H9 (cell line): ENCODE measurements at regions not wholly inside any gene's neighbourhood (a gene's known extent, or its start where the extent isn't known, plus 50 kb on each side); places are given as distances from the start of the nearest gene placed in this dataset.

Experiments
- DNase-seq: peaks from one replicate; pipeline ENCODE4 v3.0.0-alpha.2; 2017
- H2AFZ ChIP-seq: one replicate; pipeline ENCODE4 v1.6.1; 2013; ENCODE audit warnings: mild to moderate bottlenecking, low read length, control low read depth, moderate library complexity
- H2AK5ac ChIP-seq: 2 replicates; pipeline ENCODE4 v1.6.1; 2013; ENCODE audit warnings: low read length, control low read depth, mixed read lengths; ENCODE audit not compliant: insufficient read length
- H2BK120ac ChIP-seq: one replicate; pipeline ENCODE4 v1.6.1; 2013; ENCODE audit warnings: low read depth, mild to moderate bottlenecking, low read length, control low read depth, inconsistent platforms; ENCODE audit not compliant: poor library complexity, severe bottlenecking
- H2BK12ac ChIP-seq: 2 replicates; pipeline ENCODE4 v1.6.1; 2013; ENCODE audit warnings: low read length, control low read depth, mixed read lengths, low read depth; ENCODE audit not compliant: insufficient read length
- H2BK15ac ChIP-seq: 2 replicates; pipeline ENCODE4 v1.6.1; 2013; ENCODE audit warnings: low read depth, low read length, control low read depth
- H2BK20ac ChIP-seq: one replicate; pipeline ENCODE4 v1.6.1; 2013; ENCODE audit warnings: low read depth, mild to moderate bottlenecking, low read length, control low read depth, inconsistent platforms; ENCODE audit not compliant: poor library complexity, severe bottlenecking
- H2BK5ac ChIP-seq: 2 replicates; pipeline ENCODE4 v1.6.1; 2013; ENCODE audit warnings: low read length, control low read depth, mixed read lengths; ENCODE audit not compliant: insufficient read length
- H3K14ac ChIP-seq: 2 replicates; pipeline ENCODE4 v1.6.1; 2013; ENCODE audit warnings: low read length, control low read depth; ENCODE audit not compliant: insufficient read depth
- H3K18ac ChIP-seq: 2 replicates; pipeline ENCODE4 v1.6.1; 2013; ENCODE audit warnings: low read depth, mild to moderate bottlenecking, mixed read lengths, low read length, control low read depth; ENCODE audit not compliant: insufficient read length
- H3K23ac ChIP-seq: 2 replicates; pipeline ENCODE4 v1.6.1; 2013; ENCODE audit warnings: low read length, control low read depth, mixed read lengths, low read depth; ENCODE audit not compliant: insufficient read length
- H3K23me2 ChIP-seq: 2 replicates; pipeline ENCODE4 v1.6.1; 2013; ENCODE audit warnings: low read depth, mild to moderate bottlenecking, mixed read lengths, low read length, control low read depth; ENCODE audit not compliant: insufficient read length, poor library complexity, severe bottlenecking
- H3K27ac ChIP-seq: 2 replicates; pipeline ENCODE4 v1.5.1; 2013; ENCODE audit warnings: low read length, control low read depth, mixed read lengths, low read depth; ENCODE audit not compliant: insufficient read length
- H3K27me3 ChIP-seq: 2 replicates; pipeline ENCODE4 v1.6.1; 2013; ENCODE audit warnings: low read length, control low read depth, inconsistent platforms; ENCODE audit not compliant: insufficient read depth
- H3K4ac ChIP-seq: 2 replicates; pipeline ENCODE4 v1.6.1; 2013; ENCODE audit warnings: low read depth, mild to moderate bottlenecking, control low read depth, inconsistent platforms, low read length, moderate library complexity
- H3K4me1 ChIP-seq: 2 replicates; pipeline ENCODE4 v1.6.1; 2013; ENCODE audit warnings: low read length, control low read depth, inconsistent platforms; ENCODE audit not compliant: insufficient read depth
- H3K4me2 ChIP-seq: 2 replicates; pipeline ENCODE4 v1.6.1; 2013; ENCODE audit warnings: low read length, control low read depth, mixed read lengths; ENCODE audit not compliant: insufficient read length, insufficient read depth
- H3K56ac ChIP-seq: 2 replicates; pipeline ENCODE4 v1.6.1; 2013; ENCODE audit warnings: low read depth, mild to moderate bottlenecking, mixed read lengths, low read length, control low read depth; ENCODE audit not compliant: insufficient read length
- H3K79me1 ChIP-seq: 2 replicates; pipeline ENCODE4 v1.6.1; 2013; ENCODE audit warnings: low read depth, mild to moderate bottlenecking, moderate library complexity, low read length, control low read depth, inconsistent platforms; ENCODE audit not compliant: insufficient read depth, poor library complexity, severe bottlenecking
- H3K79me2 ChIP-seq: 2 replicates; pipeline ENCODE4 v1.6.1; 2013; ENCODE audit warnings: low read length, control low read depth, inconsistent platforms; ENCODE audit not compliant: insufficient read depth
- H3K9ac ChIP-seq: 2 replicates; pipeline ENCODE4 v1.6.1; 2013; ENCODE audit warnings: low read length, control low read depth, mixed read lengths; ENCODE audit not compliant: insufficient read length; ENCODE audit errors: extremely low read depth
- H3K9me3 ChIP-seq: one replicate; pipeline ENCODE4 v1.6.1; 2013; ENCODE audit warnings: low read depth, low read length, inconsistent platforms; ENCODE audit not compliant: control insufficient read depth
- H3T11ph ChIP-seq: one replicate; pipeline ENCODE4 v1.6.1; 2013; ENCODE audit warnings: mild to moderate bottlenecking, low read length, control low read depth, inconsistent platforms
- H4K20me1 ChIP-seq: one replicate; pipeline ENCODE4 v1.6.1; 2013; ENCODE audit not compliant: control insufficient read depth, insufficient read length, insufficient read depth
- H4K5ac ChIP-seq: 2 replicates; pipeline ENCODE4 v1.6.1; 2013; ENCODE audit warnings: low read depth, mild to moderate bottlenecking, mixed read lengths, low read length, control low read depth; ENCODE audit not compliant: insufficient read length
- H4K8ac ChIP-seq: replicated peaks from 2 replicates; pipeline ENCODE4 v1.6.1; 2013; ENCODE audit warnings: low read length, control low read depth, mixed read lengths, low read depth; ENCODE audit not compliant: insufficient read length
- H4K91ac ChIP-seq: 2 replicates; pipeline ENCODE4 v1.6.1; 2013; ENCODE audit warnings: low read depth, mild to moderate bottlenecking, moderate library complexity, mixed read lengths, low read length, control low read depth; ENCODE audit not compliant: insufficient read length
- H3K27ac Mint-ChIP-seq, 3 experiments: 2 replicates in 2 of 3; 3 replicates in 1 of 3; pipeline ENCODE4 v1.8.0; 2020 to 2021; ENCODE audit warnings: mixed read lengths in 3 of 3, mild to moderate bottlenecking in 1 of 3, moderate library complexity in 1 of 3
- H3K27me3 Mint-ChIP-seq: 2 replicates; pipeline ENCODE4 v1.8.0; 2021; ENCODE audit warnings: low read depth, mild to moderate bottlenecking, moderate library complexity, mixed read lengths
- H3K36me3 Mint-ChIP-seq, 3 experiments: 2 replicates in 2 of 3; 3 replicates in 1 of 3; pipeline ENCODE4 v1.8.0; 2020 to 2021; ENCODE audit warnings: low read depth in 3 of 3, mixed read lengths in 3 of 3; ENCODE audit not compliant: insufficient read depth in 1 of 3
- H3K4me1 Mint-ChIP-seq, 2 experiments: 2 replicates each; pipeline ENCODE4 v1.8.0; 2020; ENCODE audit warnings: mixed read lengths in 2 of 2
- H3K4me3 Mint-ChIP-seq, 2 experiments: 2 replicates in 1 of 2; 3 replicates in 1 of 2; pipeline ENCODE4 v1.8.0; 2020 to 2021; ENCODE audit warnings: mild to moderate bottlenecking in 2 of 2, mixed read lengths in 2 of 2, moderate library complexity in 1 of 2
- H3K9me3 Mint-ChIP-seq, 2 experiments: 2 replicates in 1 of 2; 3 replicates in 1 of 2; pipeline ENCODE4 v1.8.0; 2020; ENCODE audit warnings: mild to moderate bottlenecking in 2 of 2, mixed read lengths in 2 of 2, moderate library complexity in 1 of 2
- WGBS: extraction: QIAGEN DNeasy Blood & Tissue Kit; methylation state at CpG from one replicate; pipeline ENCODE4 v1.1.7; 2013; ENCODE audit warnings: missing lambda C conversion rate, low lambda C conversion rate, mixed read lengths; ENCODE audit not compliant: insufficient read length; ENCODE audit errors: extremely low coverage; 5-methylcytosine and 5-hydroxymethylcytosine counted together
- TF ChIP-seq, protein P1 (sequence below): fragments of 200-600 bp; sonication (generic); conservative IDR thresholded peaks from 3 replicates; pipeline ENCODE4 v1.8.0; 2021; ENCODE audit warnings: antibody characterized with exemption, mild to moderate bottlenecking

DNA sequence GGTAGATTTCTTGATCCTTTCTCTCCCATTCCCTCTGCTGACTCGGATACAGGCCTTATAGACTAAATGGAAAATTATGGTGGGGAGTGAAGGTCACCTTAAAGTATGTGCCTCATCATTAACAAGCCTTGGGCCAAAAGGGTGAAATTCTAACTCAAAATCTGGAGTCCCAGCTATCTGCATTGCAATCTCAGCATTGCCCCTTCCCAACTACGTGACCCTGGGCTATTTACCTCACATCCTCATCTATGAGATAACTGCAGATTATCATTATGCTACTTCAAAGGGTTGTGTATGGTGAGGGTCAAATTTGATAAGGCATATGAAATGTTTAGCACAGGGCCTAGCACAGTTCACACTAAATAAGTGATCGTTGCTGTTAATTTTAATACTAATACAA lies 147.7 kb downstream of the WNT5A start:
- Histone ChIP-seq H2BK5ac (no peak overlapping the region), H2AFZ (no peak overlapping the region), H3K9me3 (no peaks in the 10 kb centered on the region), H3K4me2 (no peak overlapping the region), H4K8ac (no peak overlapping the region), H4K91ac (no peak overlapping the region), H3K23ac (no peak overlapping the region), H3K23me2 (no peaks in the 10 kb centered on the region), H3K4ac (no peak overlapping the region), H3K79me1 (no peaks in the 10 kb centered on the region), H2BK15ac (no peak overlapping the region), H3K27me3 (no peaks in the 10 kb centered on the region), H3K18ac (no peak overlapping the region), H4K20me1 (no peaks in the 10 kb centered on the region), H3K27ac (no peak overlapping the region), H3K9ac (no peak overlapping the region), H4K5ac (no peak overlapping the region), H2AK5ac (no peak overlapping the region), H3K79me2 (no peaks in the 10 kb centered on the region), H3K56ac (no peak overlapping the region), H3K14ac (no peak overlapping the region), H3K4me1 (no peaks in the 10 kb centered on the region), H2BK20ac (no peak overlapping the region), H3T11ph (no peak overlapping the region), H2BK12ac (no peak overlapping the region), H2BK120ac (no peak overlapping the region)
- Mint-ChIP-seq H3K36me3 (no peaks in the 10 kb centered on the region), H3K9me3 (no peaks in the 10 kb centered on the region), H3K4me1 (peaks cover 5 to 8% of the 10 kb centered on the region in 2 experiments), H3K27ac (no peak overlapping the region), H3K27me3 (peaks cover 3% of the 10 kb centered on the region), H3K4me3 (no peak overlapping the region)
- DNase-seq: no peak
- WGBS: no CpG with 5 or more reads among the region's 3 CpGs
- TF ChIP-seq, protein P1, sequence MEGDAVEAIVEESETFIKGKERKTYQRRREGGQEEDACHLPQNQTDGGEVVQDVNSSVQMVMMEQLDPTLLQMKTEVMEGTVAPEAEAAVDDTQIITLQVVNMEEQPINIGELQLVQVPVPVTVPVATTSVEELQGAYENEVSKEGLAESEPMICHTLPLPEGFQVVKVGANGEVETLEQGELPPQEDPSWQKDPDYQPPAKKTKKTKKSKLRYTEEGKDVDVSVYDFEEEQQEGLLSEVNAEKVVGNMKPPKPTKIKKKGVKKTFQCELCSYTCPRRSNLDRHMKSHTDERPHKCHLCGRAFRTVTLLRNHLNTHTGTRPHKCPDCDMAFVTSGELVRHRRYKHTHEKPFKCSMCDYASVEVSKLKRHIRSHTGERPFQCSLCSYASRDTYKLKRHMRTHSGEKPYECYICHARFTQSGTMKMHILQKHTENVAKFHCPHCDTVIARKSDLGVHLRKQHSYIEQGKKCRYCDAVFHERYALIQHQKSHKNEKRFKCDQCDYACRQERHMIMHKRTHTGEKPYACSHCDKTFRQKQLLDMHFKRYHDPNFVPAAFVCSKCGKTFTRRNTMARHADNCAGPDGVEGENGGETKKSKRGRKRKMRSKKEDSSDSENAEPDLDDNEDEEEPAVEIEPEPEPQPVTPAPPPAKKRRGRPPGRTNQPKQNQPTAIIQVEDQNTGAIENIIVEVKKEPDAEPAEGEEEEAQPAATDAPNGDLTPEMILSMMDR: no peak
